K562 (cell line): ENCODE measurements at regions not wholly inside any gene's neighbourhood (a gene's known extent, or its start where the extent isn't known, plus 50 kb on each side); places are given as distances from the start of the nearest gene placed in this dataset.

Experiments
- ATAC-seq: fragments of 200-7000 bp; cut with Tn5 transposase; 3 replicates; pipeline ENCODE4 v1.9.1; 2020; ENCODE audit warnings: moderate library complexity
- BruUV-seq: library from RNA; stranded (reverse); fragments of 400-500 nt; replicated peaks from 2 replicates; lab custom pipeline; 2021; lab: Mats Ljungman, UMichigan
- CTCF ChIA-PET: fragments of 300-600 bp; formaldehyde crosslinking; extraction: SDS; loops from one replicate; lab custom pipeline; 2021; ENCODE audit warnings: low intra/inter-chr PET ratio; lab: Yijun Ruan, JAX
- POLR2A ChIA-PET: fragments of 300-600, 350-650 bp; sonication (Branson Sonifier 250); formaldehyde crosslinking; extraction: SDS; loops from one replicate; lab custom pipeline; 2021; ENCODE audit warnings: antibody characterized with exemption, inconsistent platforms; lab: Yijun Ruan, JAX
- DNase-seq, 4 experiments: peaks; one replicate each; pipeline versions ENCODE4 v3.0.0 to v3.0.0-alpha.2; 2011 to 2018; ENCODE audit warnings: low spot score in 3 of 4, mixed read lengths in 3 of 4; ENCODE audit errors: extremely low read depth in 1 of 4
- FAIRE-seq: peaks from 2 replicates; lab custom pipeline; 2011; peaks lifted over from hg19 to GRCh38; lab: Jason Lieb, UNC
- H2AFZ ChIP-seq: 2 replicates; pipeline ENCODE4 v1.6.0; 2011; ENCODE audit warnings: low read depth, low read length, control low read depth, inconsistent platforms
- H3K27ac ChIP-seq: fragments of 200-600 bp; 3 replicates; pipeline ENCODE4 v1.8.0; 2011; ENCODE audit warnings: low read depth, mild to moderate bottlenecking, control low read depth, inconsistent platforms, low read length, moderate library complexity, mixed read lengths; ENCODE audit errors: extremely low read depth
- H3K27me3 ChIP-seq, 2 experiments: fragments of 300-600 bp in 1 of 2; 2 replicates in 1 of 2; 3 replicates in 1 of 2; pipeline versions ENCODE4 v1.6.0 to v1.8.0; 2011; ENCODE audit warnings: inconsistent platforms in 2 of 2, low read length in 2 of 2, mild to moderate bottlenecking in 1 of 2, mixed read lengths in 1 of 2, moderate library complexity in 1 of 2; ENCODE audit not compliant: control insufficient read depth in 2 of 2, insufficient read depth in 2 of 2
- H3K36me3 ChIP-seq: fragments of 300-600 bp; 3 replicates; pipeline ENCODE4 v1.8.0; 2011; ENCODE audit warnings: mild to moderate bottlenecking, low read length, inconsistent platforms; ENCODE audit not compliant: control insufficient read depth, insufficient read depth
- H3K4me1 ChIP-seq, 2 experiments: fragments of 200-600 bp in 1 of 2; replicated peaks in 1 of 2; 2 replicates in 1 of 2; 3 replicates in 1 of 2; pipeline versions ENCODE4 v1.5.1 to v1.8.0; 2011; ENCODE audit warnings: inconsistent platforms in 2 of 2, low read length in 2 of 2, mild to moderate bottlenecking in 1 of 2, mixed read lengths in 1 of 2, moderate library complexity in 1 of 2; ENCODE audit not compliant: control insufficient read depth in 2 of 2, insufficient read depth in 2 of 2
- H3K4me2 ChIP-seq: 2 replicates; pipeline ENCODE4 v1.6.1; 2011; ENCODE audit warnings: low read length, control low read depth, inconsistent platforms, mixed read lengths; ENCODE audit not compliant: insufficient read depth
- H3K4me3 ChIP-seq: fragments of 200-600 bp; sonication (generic), shearing (Covaris generic); 2 replicates; pipeline ENCODE4 v1.5.1; 2016; ENCODE audit warnings: control low read depth, inconsistent platforms
- H3K79me2 ChIP-seq: fragments of 200-600 bp; 3 replicates; pipeline ENCODE4 v1.8.0; 2011; ENCODE audit warnings: low read length, inconsistent platforms; ENCODE audit not compliant: control insufficient read depth, insufficient read depth
- H3K9ac ChIP-seq, 2 experiments: 2 replicates each; pipeline versions ENCODE4 v1.6.0 to v1.6.1; 2011; ENCODE audit warnings: low read depth in 2 of 2, low read length in 2 of 2, control low read depth in 1 of 2, inconsistent platforms in 1 of 2, mild to moderate bottlenecking in 1 of 2, mixed read lengths in 1 of 2; ENCODE audit not compliant: insufficient read depth in 1 of 2
- H3K9me1 ChIP-seq: one replicate; pipeline ENCODE4 v1.6.0; 2011; ENCODE audit warnings: inconsistent platforms, mild to moderate bottlenecking, low read length, moderate library complexity; ENCODE audit not compliant: control insufficient read depth, insufficient read depth
- H3K9me3 ChIP-seq: replicated peaks from 2 replicates; pipeline ENCODE4 v1.5.1; 2011; ENCODE audit warnings: low read depth, low read length, inconsistent platforms; ENCODE audit not compliant: control insufficient read depth, insufficient read depth
- H4K20me1 ChIP-seq: replicated peaks from 2 replicates; pipeline ENCODE4 v1.6.1; 2011; ENCODE audit warnings: low read length, inconsistent platforms, mixed read lengths; ENCODE audit not compliant: control insufficient read depth, insufficient read depth
- BRD4 ChIP-seq: fragments of 200-600 bp; sonication (generic); IDR thresholded peaks from 2 replicates; pipeline ENCODE4 v1.6.1; 2017; ENCODE audit warnings: inconsistent platforms
- C11orf30 ChIP-seq: fragments of 450-650 bp; IDR thresholded peaks from 2 replicates; pipeline ENCODE4 v1.6.1; 2016; ENCODE audit warnings: low read depth, mild to moderate bottlenecking
- EZH2 ChIP-seq: IDR thresholded peaks from 2 replicates; pipeline ENCODE4 v1.6.1; 2012; ENCODE audit warnings: low read depth, mild to moderate bottlenecking, inconsistent platforms, low read length, borderline replicate concordance
- FOXK2 ChIP-seq, 2 experiments: fragments of 450-650 bp; IDR thresholded peaks in 1 of 2; conservative IDR thresholded peaks in 1 of 2; 2 replicates each; pipeline ENCODE4 v1.6.1; 2016; ENCODE audit warnings: low read depth in 2 of 2, mild to moderate bottlenecking in 1 of 2
- KDM5B ChIP-seq: fragments of 200-600 bp; sonication (generic); IDR thresholded peaks from 2 replicates; pipeline ENCODE4 v1.6.1; 2012; ENCODE audit warnings: low read depth, mild to moderate bottlenecking, moderate library complexity, low read length, control low read depth, inconsistent platforms; ENCODE audit not compliant: insufficient replicate concordance
- KHSRP ChIP-seq: fragments of 450-650 bp; IDR thresholded peaks from 2 replicates; pipeline ENCODE4 v1.6.1; 2017
- NFYB ChIP-seq: IDR thresholded peaks from 2 replicates; pipeline ENCODE4 v1.6.1; 2011; ENCODE audit warnings: mild to moderate bottlenecking, moderate library complexity; ENCODE audit not compliant: insufficient read length; ENCODE audit errors: extremely low read depth
- NR2C2 ChIP-seq, 2 experiments: fragments of 200-800 bp in 1 of 2; sonication (Bioruptor generic) in 1 of 2; sonication (generic) in 1 of 2; formaldehyde crosslinking in 1 of 2; IDR thresholded peaks; 2 replicates each; pipeline versions ENCODE4 v1.6.1 to v1.8.0; 2016 to 2022; ENCODE audit warnings: mild to moderate bottlenecking in 1 of 2, missing compliant biosample characterization in 1 of 2, missing genetic modification characterization in 1 of 2, missing genetic modification reagents in 1 of 2
- POLR2AphosphoS5 ChIP-seq: IDR thresholded peaks from 2 replicates; pipeline ENCODE4 v1.6.1; 2011; ENCODE audit warnings: mild to moderate bottlenecking, low read depth, low read length, moderate library complexity; ENCODE audit not compliant: control insufficient read depth, insufficient read depth
- POLR2B ChIP-seq: fragments of 450-650 bp; IDR thresholded peaks from 2 replicates; pipeline ENCODE4 v1.6.1; 2018; ENCODE audit warnings: low read depth; ENCODE audit not compliant: partially characterized antibody
- RBM39 ChIP-seq: fragments of 200-400 bp; formaldehyde crosslinking; optimal IDR thresholded peaks from 2 replicates; pipeline ENCODE3; 2018; ENCODE audit warnings: low read depth, low read length
- ZEB2 ChIP-seq: fragments of 450-650 bp; IDR thresholded peaks from 2 replicates; pipeline ENCODE4 v1.6.1; 2016
- ZNF24 ChIP-seq: fragments of 450-650 bp; IDR thresholded peaks from 2 replicates; pipeline ENCODE4 v1.6.1; 2016
- WGBS: fragments of 100-300 bp; shearing (Covaris generic); methylation state at CpG from one replicate; pipeline ENCODE4 v1.1.6; 2016; ENCODE audit warnings: low coverage, mixed read lengths; ENCODE audit not compliant: insufficient coverage; ENCODE audit errors: missing lambda C conversion rate; 5-methylcytosine and 5-hydroxymethylcytosine counted together
- in situ Hi-C: fragments of 300-500 bp; cut with MboI; formaldehyde crosslinking; loops from 4 replicates; pipeline ENCODE4 v1.15.0; 2018; ENCODE audit warnings: inconsistent platforms, mixed read lengths
- intact Hi-C: fragments of 100-400 bp; cut with micrococcal nuclease; formaldehyde crosslinking; loops from 2 replicates; pipeline ENCODE4 v1.14.2; 2022
- TF ChIP-seq, protein P1 (sequence below), 2 experiments: fragments of 450-650 bp in 1 of 2; sonication (generic) in 1 of 2; formaldehyde crosslinking; conservative IDR thresholded peaks; 2 replicates each; pipeline versions ENCODE4 v1.4.0 to v1.8.1; 2020 to 2022; ENCODE audit warnings: mild to moderate bottlenecking in 1 of 2, missing genetic modification reagents in 1 of 2

DNA sequence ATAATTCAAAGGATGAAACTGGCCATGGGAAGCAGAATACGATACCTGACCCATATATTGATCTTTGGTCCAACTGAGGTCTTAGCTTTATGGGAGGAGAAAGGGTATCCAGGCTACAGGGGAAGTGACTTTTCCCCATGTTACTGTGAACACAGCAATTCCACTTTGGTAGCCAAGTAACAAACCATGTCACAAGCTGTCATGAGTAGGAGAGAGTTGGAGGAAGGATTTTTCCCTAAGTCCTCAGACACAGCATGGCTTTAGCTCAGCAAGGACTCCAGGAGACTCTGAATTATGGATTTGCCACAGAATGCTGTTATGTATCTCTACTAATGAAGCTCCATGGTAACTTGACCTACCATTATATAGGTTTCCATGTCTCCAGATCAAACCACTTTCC lies 56.5 kb upstream of the GNAO1 start:
- H3K9me1 ChIP-seq = no peaks in the 10 kb centered on the region
- no peak overlapping the region for H3K4me3 ChIP-seq
- H3K9ac ChIP-seq = no peak overlapping the region
- 0% methylated on average over 1 of the region's 1 CpG for WGBS
- H3K4me2 ChIP-seq = no peak overlapping the region
- CTCF ChIA-PET = no interaction called here
- no TSS peak for BruUV-seq
- H3K27ac ChIP-seq = no peak overlapping the region
- in situ Hi-C loops = no loop called here
- DNase-seq = no peak
- no peak overlapping the region for H2AFZ ChIP-seq
- H3K4me1 ChIP-seq = no peaks in the 10 kb centered on the region
- H3K27me3 ChIP-seq = no peaks in the 10 kb centered on the region
- no peak for FAIRE-seq
- intact Hi-C loops = no loop called here
- no peaks in the 10 kb centered on the region for H3K9me3 ChIP-seq
- no peak for ATAC-seq
- no peak for TF ChIP-seq RBM39
- no peak for TF ChIP-seq ZNF24
- no peak for TF ChIP-seq NR2C2 (CRISPR knock-in tag; IDR thresholded peaks at IDR 0.05)
- no peak for TF ChIP-seq NR2C2 (tag; IDR thresholded peaks at IDR 0.05)
- TF ChIP-seq POLR2B = no peak
- no peak for TF ChIP-seq NFYB
- TF ChIP-seq BRD4 = no peak
- no peak for TF ChIP-seq POLR2AphosphoS5
- TF ChIP-seq, protein P1, sequence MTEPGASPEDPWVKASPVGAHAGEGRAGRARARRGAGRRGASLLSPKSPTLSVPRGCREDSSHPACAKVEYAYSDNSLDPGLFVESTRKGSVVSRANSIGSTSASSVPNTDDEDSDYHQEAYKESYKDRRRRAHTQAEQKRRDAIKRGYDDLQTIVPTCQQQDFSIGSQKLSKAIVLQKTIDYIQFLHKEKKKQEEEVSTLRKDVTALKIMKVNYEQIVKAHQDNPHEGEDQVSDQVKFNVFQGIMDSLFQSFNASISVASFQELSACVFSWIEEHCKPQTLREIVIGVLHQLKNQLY (CRISPR knock-in tag; conservative IDR thresholded peaks at IDR 0.05) = no peak
- TF ChIP-seq C11orf30 = no peak
- TF ChIP-seq KHSRP = no peak
- no peak for TF ChIP-seq FOXK2 (conservative IDR thresholded peaks at IDR 0.05 in 1 of 2, IDR thresholded peaks at IDR 0.05 in 1 of 2; ENCODE audit: low read depth in 2 of 2)
- TF ChIP-seq EZH2 = no peak
- no peak for TF ChIP-seq ZEB2
- TF ChIP-seq KDM5B = no peak
- TF ChIP-seq, all 486 proteins: peak for 0
- Histone ChIP-seq H3K79me2 (no peaks in the 10 kb centered on the region), H4K20me1 (no peaks in the 10 kb centered on the region), H3K36me3 (no peaks in the 10 kb centered on the region)
- POLR2A ChIA-PET = interaction anchor here (0.7 kb wide), 1 partner anchor 10 kb away, joined by 3 read pairs; no protein-coding TSS in a partner anchor
